ENCODE measurements at regions not wholly inside any gene's neighbourhood (a gene's known extent, or its start where the extent isn't known, plus 50 kb on each side); places are given as distances from the start of the nearest gene placed in this dataset.
"Not testable (repeated sequence)": the region's sequence is repeated elsewhere in the genome, so short reads cannot be mapped to it uniquely, and the experiment has no call there.

DNA sequence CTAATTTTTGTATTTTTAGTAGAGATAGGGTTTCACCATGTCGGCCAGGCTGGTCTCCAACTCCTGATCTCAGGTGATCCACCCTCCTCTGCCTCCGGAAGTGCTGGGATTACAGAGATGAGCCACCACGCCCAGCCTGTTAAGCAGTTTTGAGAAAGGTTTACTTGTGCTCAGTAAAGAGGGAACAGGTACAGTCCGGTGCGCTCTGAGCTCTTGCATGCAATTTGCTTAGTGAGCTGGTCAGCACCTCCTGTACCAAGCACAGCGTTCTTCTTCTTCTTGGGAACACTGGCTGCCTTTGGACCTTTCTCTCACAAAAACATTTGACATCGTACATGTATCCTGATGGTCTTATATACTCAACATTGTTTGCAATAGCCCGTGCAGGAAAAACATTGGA lies 118.3 kb downstream of the AKR1D1 start:
- POLR2A ChIA-PET: no interaction called here

DNA sequence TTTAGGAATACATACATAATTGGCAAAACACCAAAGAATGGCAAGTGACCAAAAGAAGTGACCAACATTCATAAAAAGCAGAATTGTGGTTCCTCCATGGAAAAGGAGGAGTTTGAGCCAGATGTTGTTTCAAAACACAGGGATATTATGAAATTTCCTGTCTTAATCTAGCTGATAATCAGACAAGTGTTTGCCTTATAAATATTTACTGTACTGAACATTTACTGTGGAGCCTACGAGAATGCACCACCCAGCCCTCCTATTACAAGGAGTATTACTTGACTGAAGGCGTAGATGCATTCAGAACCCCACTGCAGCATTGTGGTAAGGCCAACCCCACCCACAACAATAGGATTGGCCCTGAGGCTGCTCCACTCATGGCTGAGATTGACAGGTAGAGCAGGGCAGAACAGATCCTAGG lies 118.9 kb downstream of the AKR1D1 start:
- TF ChIP-seq, protein P1, sequence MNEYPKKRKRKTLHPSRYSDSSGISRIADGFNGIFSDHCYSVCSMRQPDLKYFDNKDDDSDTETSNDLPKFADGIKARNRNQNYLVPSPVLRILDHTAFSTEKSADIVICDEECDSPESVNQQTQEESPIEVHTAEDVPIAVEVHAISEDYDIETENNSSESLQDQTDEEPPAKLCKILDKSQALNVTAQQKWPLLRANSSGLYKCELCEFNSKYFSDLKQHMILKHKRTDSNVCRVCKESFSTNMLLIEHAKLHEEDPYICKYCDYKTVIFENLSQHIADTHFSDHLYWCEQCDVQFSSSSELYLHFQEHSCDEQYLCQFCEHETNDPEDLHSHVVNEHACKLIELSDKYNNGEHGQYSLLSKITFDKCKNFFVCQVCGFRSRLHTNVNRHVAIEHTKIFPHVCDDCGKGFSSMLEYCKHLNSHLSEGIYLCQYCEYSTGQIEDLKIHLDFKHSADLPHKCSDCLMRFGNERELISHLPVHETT (tag by site-specific recombination; IDR thresholded peaks at IDR 0.05): no peak
- TF ChIP-seq ZNF510 (tag by site-specific recombination; IDR thresholded peaks at IDR 0.05; ENCODE audit: insufficient replicate concordance): no peak
- TF ChIP-seq, protein P2, sequence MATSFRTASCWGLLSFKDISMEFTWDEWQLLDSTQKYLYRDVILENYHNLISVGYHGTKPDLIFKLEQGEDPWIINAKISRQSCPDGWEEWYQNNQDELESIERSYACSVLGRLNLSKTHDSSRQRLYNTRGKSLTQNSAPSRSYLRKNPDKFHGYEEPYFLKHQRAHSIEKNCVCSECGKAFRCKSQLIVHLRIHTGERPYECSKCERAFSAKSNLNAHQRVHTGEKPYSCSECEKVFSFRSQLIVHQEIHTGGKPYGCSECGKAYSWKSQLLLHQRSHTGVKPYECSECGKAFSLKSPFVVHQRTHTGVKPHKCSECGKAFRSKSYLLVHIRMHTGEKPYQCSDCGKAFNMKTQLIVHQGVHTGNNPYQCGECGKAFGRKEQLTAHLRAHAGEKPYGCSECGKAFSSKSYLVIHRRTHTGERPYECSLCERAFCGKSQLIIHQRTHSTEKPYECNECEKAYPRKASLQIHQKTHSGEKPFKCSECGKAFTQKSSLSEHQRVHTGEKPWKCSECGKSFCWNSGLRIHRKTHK (tag by site-specific recombination; IDR thresholded peaks at IDR 0.05): no peak
- no peak for TF ChIP-seq ZNF394 (tag by site-specific recombination; IDR thresholded peaks at IDR 0.05; ENCODE audit: borderline replicate concordance)
- H3K36me3 ChIP-seq (ENCODE audit: control insufficient read depth in 2 of 2, insufficient read depth in 1 of 2, low read length in 2 of 2): no peaks in the 10 kb centered on the region
- ChIA-PET POLR2A (no interaction called here), CTCF (no interaction called here)
- H3K27ac ChIP-seq (ENCODE audit: extremely low read depth, low read depth, low read length): no peak overlapping the region
- no peak overlapping the region for H3K4me3 ChIP-seq (ENCODE audit: low read depth, low read length)
- H3K9me3 ChIP-seq (ENCODE audit: control insufficient read depth, insufficient read depth, low read depth, low read length): no peaks in the 10 kb centered on the region
- H3K4me1 ChIP-seq (ENCODE audit: control insufficient read depth, insufficient read depth, low read length): no peaks in the 10 kb centered on the region

More for the DNA sequence above, 118.3 kb downstream of the AKR1D1 start:
- no peaks in the 10 kb centered on the region for H3K36me3 ChIP-seq (ENCODE audit: control insufficient read depth in 2 of 2, insufficient read depth in 1 of 2, low read length in 2 of 2)
- H3K4me3 ChIP-seq (ENCODE audit: low read depth, low read length): no peak overlapping the region
- H3K27ac ChIP-seq (ENCODE audit: extremely low read depth, low read depth, low read length): no peak overlapping the region
- no peaks in the 10 kb centered on the region for H3K4me1 ChIP-seq (ENCODE audit: control insufficient read depth, insufficient read depth, low read length)
- CTCF ChIA-PET: interaction anchor here (1.7 kb wide), 1 partner anchor 9 kb away, joined by 4 read pairs; no protein-coding TSS in a partner anchor
- no peaks in the 10 kb centered on the region for H3K9me3 ChIP-seq (ENCODE audit: control insufficient read depth, insufficient read depth, low read depth, low read length)
- TF ChIP-seq ZBTB1 (tag by site-specific recombination; IDR thresholded peaks at IDR 0.05) (no peak), ZNF473 (tag by site-specific recombination; IDR thresholded peaks at IDR 0.05) (no peak), ZNF544 (tag by site-specific recombination; IDR thresholded peaks at IDR 0.05) (no peak), ZNF416 (tag by site-specific recombination; IDR thresholded peaks at IDR 0.05) (no peak), GLIS1 (tag by site-specific recombination; IDR thresholded peaks at IDR 0.05) (no peak), ZNF274 (IDR thresholded peaks at IDR 0.05; ENCODE audit: low read length) (no peak), ZNF274 (tag by site-specific recombination; IDR thresholded peaks at IDR 0.05; ENCODE audit: borderline replicate concordance) (no peak), ZNF202 (tag by site-specific recombination; IDR thresholded peaks at IDR 0.05; ENCODE audit: borderline replicate concordance) (no peak), RBAK (tag by site-specific recombination; IDR thresholded peaks at IDR 0.05) (no peak), SP3 (tag by site-specific recombination; IDR thresholded peaks at IDR 0.05) (no peak), ZNF138 (tag by site-specific recombination; IDR thresholded peaks at IDR 0.05; ENCODE audit: borderline replicate concordance) (no peak), ZFP41 (tag by site-specific recombination; IDR thresholded peaks at IDR 0.05; ENCODE audit: borderline replicate concordance) (no peak), ZNF140 (tag by site-specific recombination; IDR thresholded peaks at IDR 0.05) (no peak), ZNF571 (tag by site-specific recombination; IDR thresholded peaks at IDR 0.05) (no peak), ZNF701 (tag by site-specific recombination; IDR thresholded peaks at IDR 0.05) (no peak), ZNF184 (tag by site-specific recombination; IDR thresholded peaks at IDR 0.05) (no peak)
- TF ChIP-seq, protein P3, sequence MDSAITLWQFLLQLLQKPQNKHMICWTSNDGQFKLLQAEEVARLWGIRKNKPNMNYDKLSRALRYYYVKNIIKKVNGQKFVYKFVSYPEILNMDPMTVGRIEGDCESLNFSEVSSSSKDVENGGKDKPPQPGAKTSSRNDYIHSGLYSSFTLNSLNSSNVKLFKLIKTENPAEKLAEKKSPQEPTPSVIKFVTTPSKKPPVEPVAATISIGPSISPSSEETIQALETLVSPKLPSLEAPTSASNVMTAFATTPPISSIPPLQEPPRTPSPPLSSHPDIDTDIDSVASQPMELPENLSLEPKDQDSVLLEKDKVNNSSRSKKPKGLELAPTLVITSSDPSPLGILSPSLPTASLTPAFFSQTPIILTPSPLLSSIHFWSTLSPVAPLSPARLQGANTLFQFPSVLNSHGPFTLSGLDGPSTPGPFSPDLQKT (IDR thresholded peaks at IDR 0.05; ENCODE audit: borderline replicate concordance, low read depth, low read length): no peak
- TF ChIP-seq, protein P4, sequence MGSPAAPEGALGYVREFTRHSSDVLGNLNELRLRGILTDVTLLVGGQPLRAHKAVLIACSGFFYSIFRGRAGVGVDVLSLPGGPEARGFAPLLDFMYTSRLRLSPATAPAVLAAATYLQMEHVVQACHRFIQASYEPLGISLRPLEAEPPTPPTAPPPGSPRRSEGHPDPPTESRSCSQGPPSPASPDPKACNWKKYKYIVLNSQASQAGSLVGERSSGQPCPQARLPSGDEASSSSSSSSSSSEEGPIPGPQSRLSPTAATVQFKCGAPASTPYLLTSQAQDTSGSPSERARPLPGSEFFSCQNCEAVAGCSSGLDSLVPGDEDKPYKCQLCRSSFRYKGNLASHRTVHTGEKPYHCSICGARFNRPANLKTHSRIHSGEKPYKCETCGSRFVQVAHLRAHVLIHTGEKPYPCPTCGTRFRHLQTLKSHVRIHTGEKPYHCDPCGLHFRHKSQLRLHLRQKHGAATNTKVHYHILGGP (tag by site-specific recombination; IDR thresholded peaks at IDR 0.05): no peak
- TF ChIP-seq, protein P5, sequence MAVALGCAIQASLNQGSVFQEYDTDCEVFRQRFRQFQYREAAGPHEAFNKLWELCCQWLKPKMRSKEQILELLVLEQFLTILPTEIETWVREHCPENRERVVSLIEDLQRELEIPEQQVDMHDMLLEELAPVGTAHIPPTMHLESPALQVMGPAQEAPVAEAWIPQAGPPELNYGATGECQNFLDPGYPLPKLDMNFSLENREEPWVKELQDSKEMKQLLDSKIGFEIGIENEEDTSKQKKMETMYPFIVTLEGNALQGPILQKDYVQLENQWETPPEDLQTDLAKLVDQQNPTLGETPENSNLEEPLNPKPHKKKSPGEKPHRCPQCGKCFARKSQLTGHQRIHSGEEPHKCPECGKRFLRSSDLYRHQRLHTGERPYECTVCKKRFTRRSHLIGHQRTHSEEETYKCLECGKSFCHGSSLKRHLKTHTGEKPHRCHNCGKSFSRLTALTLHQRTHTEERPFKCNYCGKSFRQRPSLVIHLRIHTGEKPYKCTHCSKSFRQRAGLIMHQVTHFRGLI (tag by site-specific recombination; IDR thresholded peaks at IDR 0.05): no peak
- TF ChIP-seq, protein P2 (tag by site-specific recombination; IDR thresholded peaks at IDR 0.05): no peak

DNA sequence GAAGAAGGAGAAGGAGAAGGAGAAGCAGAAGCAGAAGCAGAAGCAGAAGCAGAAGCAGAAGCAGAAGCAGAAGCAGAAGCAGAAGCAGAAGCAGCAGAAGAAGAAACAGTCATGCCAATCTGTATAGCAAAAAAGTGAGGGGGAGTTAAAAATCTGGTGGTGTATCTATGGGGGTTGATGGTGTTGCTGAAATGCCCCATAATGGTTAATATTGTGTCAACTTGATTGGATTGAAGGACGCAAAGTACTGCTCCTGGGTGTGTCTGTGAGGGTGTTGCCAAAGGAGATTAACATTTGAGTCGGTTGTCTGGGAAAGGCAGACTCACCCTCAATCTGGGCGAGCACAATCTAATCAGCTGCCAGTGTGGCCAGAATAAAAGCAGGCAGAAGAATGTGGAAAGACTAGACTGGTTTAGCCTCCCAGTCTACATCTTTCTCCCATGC lies 120.3 kb downstream of the AKR1D1 start:
- H3K4me1 ChIP-seq (ENCODE audit: control insufficient read depth, insufficient read depth, low read length); H3K9me3 ChIP-seq (ENCODE audit: control insufficient read depth, insufficient read depth, low read depth, low read length); H3K27ac ChIP-seq (ENCODE audit: extremely low read depth, low read depth, low read length); CTCF ChIA-PET; POLR2A ChIA-PET; H3K4me3 ChIP-seq (ENCODE audit: low read depth, low read length); H3K36me3 ChIP-seq (ENCODE audit: control insufficient read depth in 2 of 2, insufficient read depth in 1 of 2, low read length in 2 of 2): not testable (repeated sequence)

All from HEK293 (cell line).